PFSK-1 (cell line): ENCODE measurements at regions not wholly inside any gene's neighbourhood (a gene's known extent, or its start where the extent isn't known, plus 50 kb on each side); places are given as distances from the start of the nearest gene placed in this dataset.

Experiments
- FOXP2 ChIP-seq: optimal IDR thresholded peaks from 2 replicates; pipeline ENCODE3; 2011; ENCODE audit warnings: borderline replicate concordance, control low read depth, inconsistent platforms; ENCODE audit not compliant: insufficient read depth; ENCODE audit errors: extremely low read length, extremely low read depth
- POLR2AphosphoS5 ChIP-seq: IDR thresholded peaks from 2 replicates; pipeline ENCODE4 v1.6.1; 2012; ENCODE audit warnings: low read depth, mild to moderate bottlenecking, control low read depth, low read length, moderate library complexity
- SIN3A ChIP-seq: IDR thresholded peaks from 2 replicates; pipeline ENCODE4 v1.6.1; 2012; ENCODE audit warnings: mild to moderate bottlenecking, low read length, moderate library complexity, borderline replicate concordance; ENCODE audit not compliant: insufficient read depth
- TAF1 ChIP-seq: IDR thresholded peaks from 2 replicates; pipeline ENCODE4 v1.6.1; 2012; ENCODE audit warnings: low read length, control low read depth, borderline replicate concordance; ENCODE audit not compliant: insufficient read depth
- TF ChIP-seq, protein P1 (sequence below), 2 experiments: IDR thresholded peaks; 2 replicates each; pipeline versions ENCODE4 v1.6.1 to v1.8.0; 2011 to 2012; ENCODE audit warnings: low read depth in 2 of 2, low read length in 2 of 2, control low read depth in 1 of 2, inconsistent platforms in 1 of 2, mild to moderate bottlenecking in 1 of 2, moderate library complexity in 1 of 2; ENCODE audit not compliant: insufficient read depth in 1 of 2

DNA sequence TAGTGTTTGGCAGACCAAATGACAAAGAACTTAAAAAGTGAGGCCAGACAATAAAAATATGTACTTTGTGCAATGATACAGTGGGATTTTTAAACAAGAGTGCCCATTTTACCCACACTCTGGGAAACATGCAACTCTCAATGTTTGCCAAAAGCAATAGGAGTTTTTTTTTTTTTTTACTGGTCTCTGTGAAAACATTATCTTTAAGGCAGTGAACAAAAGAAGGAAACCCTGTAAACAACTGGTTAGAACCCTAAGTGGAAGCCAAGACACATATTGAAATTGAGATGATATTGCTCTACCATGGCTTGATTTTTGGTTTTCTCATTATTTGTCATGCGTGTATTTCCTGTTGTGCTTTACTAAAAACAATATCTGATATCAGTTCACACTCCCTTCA is 67.2 kb upstream of the PPP3CA start:
- TF ChIP-seq SIN3A (no peak), TAF1 (no peak), POLR2AphosphoS5 (no peak), FOXP2 (no peak)
- TF ChIP-seq, protein P1, sequence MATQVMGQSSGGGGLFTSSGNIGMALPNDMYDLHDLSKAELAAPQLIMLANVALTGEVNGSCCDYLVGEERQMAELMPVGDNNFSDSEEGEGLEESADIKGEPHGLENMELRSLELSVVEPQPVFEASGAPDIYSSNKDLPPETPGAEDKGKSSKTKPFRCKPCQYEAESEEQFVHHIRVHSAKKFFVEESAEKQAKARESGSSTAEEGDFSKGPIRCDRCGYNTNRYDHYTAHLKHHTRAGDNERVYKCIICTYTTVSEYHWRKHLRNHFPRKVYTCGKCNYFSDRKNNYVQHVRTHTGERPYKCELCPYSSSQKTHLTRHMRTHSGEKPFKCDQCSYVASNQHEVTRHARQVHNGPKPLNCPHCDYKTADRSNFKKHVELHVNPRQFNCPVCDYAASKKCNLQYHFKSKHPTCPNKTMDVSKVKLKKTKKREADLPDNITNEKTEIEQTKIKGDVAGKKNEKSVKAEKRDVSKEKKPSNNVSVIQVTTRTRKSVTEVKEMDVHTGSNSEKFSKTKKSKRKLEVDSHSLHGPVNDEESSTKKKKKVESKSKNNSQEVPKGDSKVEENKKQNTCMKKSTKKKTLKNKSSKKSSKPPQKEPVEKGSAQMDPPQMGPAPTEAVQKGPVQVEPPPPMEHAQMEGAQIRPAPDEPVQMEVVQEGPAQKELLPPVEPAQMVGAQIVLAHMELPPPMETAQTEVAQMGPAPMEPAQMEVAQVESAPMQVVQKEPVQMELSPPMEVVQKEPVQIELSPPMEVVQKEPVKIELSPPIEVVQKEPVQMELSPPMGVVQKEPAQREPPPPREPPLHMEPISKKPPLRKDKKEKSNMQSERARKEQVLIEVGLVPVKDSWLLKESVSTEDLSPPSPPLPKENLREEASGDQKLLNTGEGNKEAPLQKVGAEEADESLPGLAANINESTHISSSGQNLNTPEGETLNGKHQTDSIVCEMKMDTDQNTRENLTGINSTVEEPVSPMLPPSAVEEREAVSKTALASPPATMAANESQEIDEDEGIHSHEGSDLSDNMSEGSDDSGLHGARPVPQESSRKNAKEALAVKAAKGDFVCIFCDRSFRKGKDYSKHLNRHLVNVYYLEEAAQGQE (IDR thresholded peaks at IDR 0.05; ENCODE audit: insufficient read depth in 1 of 2, low read depth in 2 of 2, low read length in 2 of 2) = no peak

DNA sequence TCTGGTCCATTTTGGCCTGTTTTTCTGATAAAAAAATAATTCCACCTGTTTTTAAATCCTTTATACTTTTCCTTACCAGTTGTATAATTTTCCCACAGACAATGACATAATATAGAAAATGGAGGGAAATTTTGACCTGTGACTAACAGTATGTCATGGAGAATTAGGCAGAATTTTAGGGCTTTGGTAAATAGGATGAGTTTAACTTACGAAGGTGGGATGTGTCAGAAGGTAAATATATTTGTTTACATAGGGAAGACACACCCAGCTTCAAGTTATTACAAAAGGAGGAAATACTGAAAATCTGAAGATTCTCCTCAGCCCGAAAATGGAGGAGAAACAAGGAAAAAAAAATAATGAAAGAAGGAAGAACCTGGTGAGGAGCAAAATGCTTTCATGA is 64.6 kb upstream of the PPP3CA start:
- no peak for TF ChIP-seq SIN3A
- no peak for TF ChIP-seq TAF1
- TF ChIP-seq, protein P1 (IDR thresholded peaks at IDR 0.05; ENCODE audit: insufficient read depth in 1 of 2, low read depth in 2 of 2, low read length in 2 of 2) = no peak
- TF ChIP-seq FOXP2 = no peak
- no peak for TF ChIP-seq POLR2AphosphoS5

DNA sequence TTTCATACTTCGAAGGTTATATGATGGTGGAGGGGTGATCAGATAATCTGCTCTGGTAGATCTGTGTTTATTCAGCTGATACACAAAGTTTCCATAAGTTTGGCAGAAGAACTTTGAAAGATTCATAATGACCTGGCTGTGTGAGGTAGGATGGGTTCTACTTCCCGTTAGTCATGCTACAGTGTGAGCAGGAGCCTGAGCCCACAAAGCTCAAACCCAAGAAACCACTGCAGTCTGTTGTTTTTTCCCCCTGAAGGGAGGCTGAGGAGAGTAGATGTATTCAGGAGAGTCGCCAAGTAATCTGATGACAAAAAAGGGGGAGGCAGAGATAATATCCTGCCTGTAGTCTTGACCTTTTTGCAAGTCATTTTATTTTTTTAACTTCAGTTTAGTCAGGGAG is 52.8 kb upstream of the PPP3CA start:
- peak; percentile 30; the same call in 1 of the 2 replicates for TF ChIP-seq TAF1
- TF ChIP-seq, protein P1 (IDR thresholded peaks at IDR 0.05; ENCODE audit: insufficient read depth in 1 of 2, low read depth in 2 of 2, low read length in 2 of 2) = 0 out of 4 replicates have a peak, but pooled peaks of 1 of the 2 experiments have one; percentile 61
- no peak; the same call in 1 of the 2 replicates for TF ChIP-seq SIN3A

DNA sequence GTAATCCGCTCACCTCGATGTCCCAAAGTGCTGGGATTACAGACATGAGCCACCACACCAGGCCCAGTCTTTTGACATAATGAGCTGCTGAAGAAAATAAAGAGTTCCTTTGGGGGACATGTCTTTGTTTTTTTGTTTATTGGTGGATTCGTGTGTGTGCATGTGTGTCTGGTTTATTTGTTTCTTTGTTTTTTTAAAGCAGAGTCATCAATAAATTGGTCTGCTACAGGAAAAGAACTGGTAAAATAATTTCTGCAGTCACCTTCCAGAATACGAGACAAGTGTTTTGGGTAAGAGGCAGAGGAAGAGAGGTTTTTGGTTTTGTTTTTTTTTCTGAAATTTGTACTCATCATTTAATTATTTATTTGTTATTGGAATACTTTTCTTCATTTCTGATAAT is 51.5 kb upstream of the PPP3CA start:
- TF ChIP-seq POLR2AphosphoS5 (no peak), TAF1 (no peak), FOXP2 (no peak), SIN3A (no peak)
- TF ChIP-seq, protein P1 (IDR thresholded peaks at IDR 0.05; ENCODE audit: insufficient read depth in 1 of 2, low read depth in 2 of 2, low read length in 2 of 2) = no peak
